Hepatocyte (in vitro differentiated cells): ENCODE measurements at regions not wholly inside any gene's neighbourhood (a gene's known extent, or its start where the extent isn't known, plus 50 kb on each side); places are given as distances from the start of the nearest gene placed in this dataset.

Experiments used
- DNase-seq: peaks from one replicate; pipeline ENCODE4 v3.0.0-alpha.2; 2016; ENCODE audit warnings: low spot score
- H2AFZ ChIP-seq: fragments of 200-600 bp; sonication (generic); 2 replicates; pipeline ENCODE4 v1.6.0; 2016; ENCODE audit warnings: antibody characterized with exemption, mild to moderate bottlenecking
- H3K27ac ChIP-seq: fragments of 200-600 bp; sonication (generic); 2 replicates; pipeline ENCODE4 v1.5.1; 2016; ENCODE audit warnings: mild to moderate bottlenecking
- H3K27me3 ChIP-seq: fragments of 200-600 bp; sonication (generic); 2 replicates; pipeline ENCODE4 v1.6.1; 2016
- H3K36me3 ChIP-seq: fragments of 200-600 bp; sonication (generic); replicated peaks from 2 replicates; pipeline ENCODE4 v1.5.1; 2016; ENCODE audit warnings: low read depth; ENCODE audit not compliant: insufficient read depth
- H3K4me1 ChIP-seq: fragments of 200-600 bp; sonication (generic); 2 replicates; pipeline ENCODE4 v1.5.1; 2016; ENCODE audit warnings: mild to moderate bottlenecking, moderate library complexity; ENCODE audit not compliant: insufficient read depth
- H3K4me2 ChIP-seq: fragments of 200-600 bp; sonication (generic); 2 replicates; pipeline ENCODE4 v1.6.0; 2016
- H3K4me3 ChIP-seq: fragments of 200-600 bp; sonication (generic); 2 replicates; pipeline ENCODE4 v1.5.1; 2016; ENCODE audit warnings: mild to moderate bottlenecking
- H3K79me2 ChIP-seq: fragments of 200-600 bp; sonication (generic); 2 replicates; pipeline ENCODE4 v1.6.0; 2017; ENCODE audit warnings: mild to moderate bottlenecking
- H3K9me2 ChIP-seq: fragments of 200-600 bp; sonication (generic); replicated peaks from 2 replicates; pipeline ENCODE4 v1.6.0; 2017; ENCODE audit warnings: mild to moderate bottlenecking; ENCODE audit not compliant: insufficient read depth
- H3K9me3 ChIP-seq: fragments of 200-600 bp; sonication (generic); 2 replicates; pipeline ENCODE4 v1.5.1; 2016; ENCODE audit warnings: low read depth, mild to moderate bottlenecking
- H4K20me1 ChIP-seq: fragments of 200-600 bp; sonication (generic); 2 replicates; pipeline ENCODE4 v1.6.0; 2016; ENCODE audit warnings: mild to moderate bottlenecking; ENCODE audit not compliant: insufficient read depth, poor library complexity, severe bottlenecking
- CTCF ChIP-seq: fragments of 200-600 bp; sonication (generic); IDR thresholded peaks from 2 replicates; pipeline ENCODE4 v1.5.1; 2016; ENCODE audit warnings: antibody characterized with exemption, mild to moderate bottlenecking; ENCODE audit not compliant: poor library complexity
- EZH2 ChIP-seq: fragments of 200-600 bp; sonication (generic); IDR thresholded peaks from 2 replicates; pipeline ENCODE4 v1.6.1; 2016; ENCODE audit warnings: antibody characterized with exemption, mild to moderate bottlenecking, borderline replicate concordance
- EZH2phosphoT487 ChIP-seq: fragments of 200-600 bp; sonication (generic); IDR thresholded peaks from one replicate; pipeline ENCODE4 v1.6.1; 2018; ENCODE audit warnings: antibody characterized with exemption, mild to moderate bottlenecking, low read depth, moderate library complexity; ENCODE audit not compliant: unreplicated experiment, severe bottlenecking
- WGBS: methylation state at CpG from one replicate; pipeline ENCODE4 v1.1.6; 2016; ENCODE audit warnings: low lambda C conversion rate; ENCODE audit errors: missing lambda C conversion rate; 5-methylcytosine and 5-hydroxymethylcytosine counted together

DNA sequence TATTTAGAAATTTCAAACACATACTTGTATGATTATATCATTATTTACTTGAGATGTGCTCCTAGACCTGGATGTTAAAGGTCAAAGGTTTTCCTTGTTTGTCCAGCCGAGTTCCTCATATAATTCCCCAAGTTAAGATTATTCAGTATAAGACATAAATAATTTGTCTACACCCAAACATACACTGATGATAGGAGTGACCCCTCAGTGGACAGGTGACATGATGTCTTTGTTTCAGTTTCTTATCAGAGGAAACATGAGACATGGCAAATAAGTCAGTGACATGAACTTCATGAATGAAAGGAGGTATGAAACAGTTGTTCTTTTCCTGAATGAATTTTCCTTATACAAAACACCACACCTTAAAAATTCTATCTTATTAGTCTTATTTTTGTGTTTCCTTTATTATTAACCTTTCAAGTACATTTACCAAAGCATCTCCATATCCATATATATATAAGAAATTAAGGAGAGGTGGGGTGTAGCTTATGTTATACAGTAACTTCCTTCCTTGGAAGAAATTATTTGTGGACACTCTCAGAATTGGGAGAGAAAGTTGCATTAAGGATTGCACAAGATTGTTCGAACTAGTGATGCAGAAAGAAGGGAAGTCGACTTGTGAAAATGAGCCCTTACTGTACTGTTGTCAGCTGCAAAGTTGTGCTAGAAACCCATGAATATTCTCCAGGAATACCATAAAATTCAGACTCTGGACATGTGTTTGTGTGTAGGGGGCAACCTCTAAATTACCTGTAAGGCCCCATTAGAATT is 60.5 kb downstream of the POM121L12 start:
- Histone ChIP-seq H3K79me2 (no peaks in the 10 kb centered on the region), H3K9me2 (no peaks in the 10 kb centered on the region), H3K27me3 (no peaks in the 10 kb centered on the region), H2AFZ (no peak overlapping the region), H3K4me1 (no peaks in the 10 kb centered on the region), H3K36me3 (no peaks in the 10 kb centered on the region), H3K9me3 (no peaks in the 10 kb centered on the region), H3K4me2 (no peak overlapping the region), H3K27ac (no peak overlapping the region), H3K4me3 (no peak overlapping the region), H4K20me1 (no peaks in the 10 kb centered on the region)
- 52% methylated on average over 3 of the region's 3 CpGs for WGBS
- DNase-seq = no peak
- TF ChIP-seq EZH2phosphoT487 (no peak), EZH2 (no peak), CTCF (no peak)

DNA sequence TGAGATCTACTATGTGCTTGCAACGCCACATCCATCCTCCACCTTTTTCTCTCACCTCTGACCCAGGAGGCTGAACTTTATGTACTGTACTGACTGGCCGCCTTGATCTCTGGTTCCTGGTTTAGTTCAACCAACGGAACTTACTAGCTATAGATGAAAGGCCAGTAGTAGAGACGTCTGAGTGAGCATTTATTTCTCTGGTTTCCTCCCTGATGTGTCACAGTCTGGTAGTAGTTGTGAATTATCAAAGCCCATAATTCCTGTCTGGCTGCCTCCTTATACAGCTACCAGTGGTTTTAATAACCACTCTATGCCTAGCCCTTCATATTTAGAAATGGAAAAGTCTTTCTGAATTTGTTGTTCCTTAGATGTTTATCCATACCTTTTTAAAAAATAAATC is 64.7 kb downstream of the POM121L12 start:
- no peak overlapping the region for H3K4me3 ChIP-seq
- no peak for TF ChIP-seq CTCF
- H3K9me2 ChIP-seq = no peaks in the 10 kb centered on the region
- no peaks in the 10 kb centered on the region for H3K27me3 ChIP-seq
- H3K4me1 ChIP-seq = no peaks in the 10 kb centered on the region
- H3K4me2 ChIP-seq = no peak overlapping the region
- H4K20me1 ChIP-seq = no peaks in the 10 kb centered on the region
- H3K36me3 ChIP-seq = no peaks in the 10 kb centered on the region
- H2AFZ ChIP-seq = no peak overlapping the region
- no peak for DNase-seq
- H3K27ac ChIP-seq = no peak overlapping the region
- WGBS = 61% methylated on average over 4 of the region's 4 CpGs
- no peaks in the 10 kb centered on the region for H3K79me2 ChIP-seq
- H3K9me3 ChIP-seq = no peaks in the 10 kb centered on the region

GRCh38 chr7:53101026-53101425 is 65.6 kb downstream of the POM121L12 start:
- H4K20me1 ChIP-seq = no peaks in the 10 kb centered on the region
- no peaks in the 10 kb centered on the region for H3K9me3 ChIP-seq
- 62% methylated on average over 7 of the region's 7 CpGs for WGBS
- no peaks in the 10 kb centered on the region for H3K4me1 ChIP-seq
- no peak for DNase-seq
- H3K27ac ChIP-seq = no peak overlapping the region
- H3K79me2 ChIP-seq = no peaks in the 10 kb centered on the region
- H3K27me3 ChIP-seq = no peaks in the 10 kb centered on the region
- no peak overlapping the region for H3K4me2 ChIP-seq
- H3K9me2 ChIP-seq = no peaks in the 10 kb centered on the region
- H2AFZ ChIP-seq = no peak overlapping the region
- no peaks in the 10 kb centered on the region for H3K36me3 ChIP-seq
- TF ChIP-seq CTCF (no peak), EZH2 (no peak), EZH2phosphoT487 (no peak)
- no peak overlapping the region for H3K4me3 ChIP-seq

DNA sequence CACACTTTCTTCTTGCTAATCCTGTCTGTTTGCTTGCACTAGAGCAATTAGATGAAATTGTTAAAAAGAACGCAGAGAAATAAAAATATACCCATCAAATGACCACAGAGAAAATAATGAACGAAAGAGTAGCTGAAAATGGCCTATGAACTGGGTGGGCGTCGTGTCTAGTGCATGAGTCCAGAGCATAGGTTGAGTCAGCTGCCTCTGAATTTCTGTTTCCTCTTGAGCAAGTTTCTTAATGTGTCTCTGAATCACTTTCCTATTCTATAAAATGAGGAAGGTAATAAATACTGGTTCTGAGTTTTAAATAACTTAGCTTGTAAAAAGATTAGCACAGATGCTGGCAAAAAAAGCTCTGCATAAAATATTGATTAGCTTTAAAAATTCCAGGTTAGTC is 75.0 kb downstream of the POM121L12 start:
- TF ChIP-seq EZH2 (no peak), EZH2phosphoT487 (no peak), CTCF (no peak)
- H3K4me2 ChIP-seq = no peak overlapping the region
- 93% methylated on average over 4 of the region's 4 CpGs for WGBS

More for the DNA sequence above, 75.0 kb downstream of the POM121L12 start:
- H3K9me3 ChIP-seq = no peaks in the 10 kb centered on the region
- H3K79me2 ChIP-seq = no peaks in the 10 kb centered on the region
- no peaks in the 10 kb centered on the region for H3K9me2 ChIP-seq
- no peaks in the 10 kb centered on the region for H3K36me3 ChIP-seq
- no peak overlapping the region for H3K4me3 ChIP-seq
- no peak overlapping the region for H3K27ac ChIP-seq
- H3K4me1 ChIP-seq = no peaks in the 10 kb centered on the region
- no peak overlapping the region for H2AFZ ChIP-seq
- H3K27me3 ChIP-seq = no peaks in the 10 kb centered on the region
- no peaks in the 10 kb centered on the region for H4K20me1 ChIP-seq
- no peak for DNase-seq
